Gastrocnemius medialis (tissue), 4 donors: ENCODE measurements at regions not wholly inside any gene's neighbourhood (a gene's known extent, or its start where the extent isn't known, plus 50 kb on each side); places are given as distances from the start of the nearest gene placed in this dataset.

Source experiments
- ATAC-seq, 2 donors: fragments of 150-250 bp; one replicate each; pipeline ENCODE4 v1.9.1; 2016
- DNase-seq, 2 donors: peaks; one replicate each; pipeline ENCODE4 v3.0.0-alpha.2; 2019
- H3K27ac ChIP-seq, 4 donors: fragments of 200-600 bp; sonication (generic); 1 replicate in 1 of 4; 2 replicates in 3 of 4; pipeline ENCODE4 v1.5.1; 2016 to 2018; ENCODE audit warnings: mild to moderate bottlenecking in 2 of 4, moderate library complexity in 1 of 4
- H3K27me3 ChIP-seq, 3 donors: fragments of 200-600 bp; sonication (generic) in 2 of 3; 1 replicate in 1 of 3; 2 replicates in 2 of 3; pipeline versions ENCODE4 v1.5.1 to v1.6.0; 2016 to 2019; ENCODE audit warnings: mild to moderate bottlenecking in 1 of 3, moderate library complexity in 1 of 3
- H3K36me3 ChIP-seq, 2 donors: fragments of 200-600 bp; sonication (generic) in 1 of 2; one replicate each; pipeline ENCODE4 v1.5.1; 2017 to 2018
- H3K4me1 ChIP-seq, 2 donors: fragments of 200-600 bp; sonication (generic) in 1 of 2; one replicate each; pipeline ENCODE4 v1.5.1; 2016 to 2017; ENCODE audit warnings: mild to moderate bottlenecking in 2 of 2
- H3K4me3 ChIP-seq, 4 donors: fragments of 200-600 bp; sonication (generic) in 3 of 4; 1 replicate in 1 of 4; 2 replicates in 3 of 4; pipeline ENCODE4 v1.5.1; 2016 to 2019; ENCODE audit warnings: mild to moderate bottlenecking in 2 of 4
- H3K9me3 ChIP-seq, 3 donors: fragments of 200-600 bp; sonication (generic) in 2 of 3; 1 replicate in 1 of 3; 2 replicates in 2 of 3; pipeline ENCODE4 v1.5.1; 2016 to 2019
- CTCF ChIP-seq, 5 experiments: fragments of 450-650 bp in 3 of 5; fragments of 200-600 bp in 2 of 5; sonication (generic) in 2 of 5; IDR thresholded peaks in 4 of 5; conservative IDR thresholded peaks in 1 of 5; 1 replicate in 4 of 5; 2 replicates in 1 of 5; pipeline ENCODE4 v1.5.1; 2016 to 2019; ENCODE audit warnings: antibody characterized with exemption in 5 of 5, mild to moderate bottlenecking in 3 of 5, moderate library complexity in 3 of 5
- POLR2A ChIP-seq, 2 donors: fragments of 450-650 bp; IDR thresholded peaks; one replicate each; pipeline ENCODE4 v1.6.1; 2017; ENCODE audit warnings: antibody characterized with exemption in 2 of 2, mild to moderate bottlenecking in 2 of 2, moderate library complexity in 2 of 2
- in situ Hi-C, 4 donors: fragments of 200-750 bp; cut with MboI; loops; one replicate each; pipeline versions ENCODE4 v1.15.0 to v1.8.0; 2017; ENCODE audit warnings: low sequenced_read_pairs in 4 of 4
- intact Hi-C: fragments of 100-400 bp; cut with DNase I; formaldehyde crosslinking; loops from one replicate; pipeline ENCODE4 v1.15.1; 2023; ENCODE audit warnings: low total_unique reads

GRCh38 chr6:156564807-156565149, 212.4 kb upstream of the ARID1B start:
- H3K4me1 ChIP-seq, result peaks cover 3 to 10% of the 10 kb centered on the region in 2 donors
- DNase-seq (no peak), ATAC-seq (no peak)
- no peak overlapping the region for H3K27ac ChIP-seq
- intact Hi-C loops, result loop anchor here (1.0 to 10.0 kb wide), 7 partner anchors 123 to 1237 kb away; partner anchors contain the start of gene ARID1B
- in situ Hi-C loops, result loop anchor here (5.0 to 25.0 kb wide), 9 partner anchors 120 to 698 kb away; no protein-coding TSS in a partner anchor
- peaks cover 0 to 1% (median 0%) of the 10 kb centered on the region in 3 donors for H3K27me3 ChIP-seq
- no peak overlapping the region for H3K4me3 ChIP-seq
- no peaks in the 10 kb centered on the region for H3K36me3 ChIP-seq
- no peaks in the 10 kb centered on the region for H3K9me3 ChIP-seq
- no peak for TF ChIP-seq POLR2A (IDR thresholded peaks at IDR 0.05)
- TF ChIP-seq CTCF (IDR thresholded peaks at IDR 0.05 in 4 of 5, conservative IDR thresholded peaks at IDR 0.05 in 1 of 5), result no peak

- Histone ChIP-seq H3K9me3 (no peaks in the 10 kb centered on the region), H3K36me3 (no peaks in the 10 kb centered on the region), H3K4me1 (peaks cover 3 to 10% of the 10 kb centered on the region in 2 donors), H3K4me3 (no peak overlapping the region), H3K27ac (no peak overlapping the region), H3K27me3 (no peaks in the 10 kb centered on the region)
- TF ChIP-seq POLR2A (IDR thresholded peaks at IDR 0.05) (no peak), CTCF (IDR thresholded peaks at IDR 0.05 in 4 of 5, conservative IDR thresholded peaks at IDR 0.05 in 1 of 5) (peak; percentile 89 to 97 (median 90))
- ATAC-seq, result peak; percentile 90 to 98
- in situ Hi-C loops, result loop anchor here (10.0 to 25.0 kb wide), 7 partner anchors 121 to 698 kb away; no protein-coding TSS in a partner anchor
- DNase-seq, result peak; percentile 65 to 67
- intact Hi-C loops, result loop anchor here (1.0 to 10.0 kb wide), 7 partner anchors 123 to 1237 kb away; partner anchors contain the start of gene ARID1B
Measured at GRCh38 chr6:156564127-156564806, 212.9 kb upstream of the ARID1B start.

GRCh38 chr6:156563714-156564113, 213.5 kb upstream of the ARID1B start:
- in situ Hi-C loops (loop anchor here (10.0 to 25.0 kb wide), 7 partner anchors 121 to 699 kb away; no protein-coding TSS in a partner anchor), intact Hi-C loops (loop anchor here (1.0 to 10.0 kb wide), 7 partner anchors 124 to 1236 kb away; partner anchors contain the start of gene ARID1B)
- Histone ChIP-seq H3K4me3 (no peak overlapping the region), H3K27ac (no peak overlapping the region), H3K27me3 (no peaks in the 10 kb centered on the region), H3K36me3 (no peaks in the 10 kb centered on the region), H3K4me1 (peaks cover 3 to 10% of the 10 kb centered on the region in 2 donors), H3K9me3 (no peaks in the 10 kb centered on the region)
- ATAC-seq (peak; percentile 29 to 68), DNase-seq (no peak)
- TF ChIP-seq CTCF (IDR thresholded peaks at IDR 0.05 in 4 of 5, conservative IDR thresholded peaks at IDR 0.05 in 1 of 5), result no peak
- TF ChIP-seq POLR2A (IDR thresholded peaks at IDR 0.05), result no peak

- H3K4me1 ChIP-seq, result peaks cover 3 to 10% of the 10 kb centered on the region in 2 donors
- H3K36me3 ChIP-seq, result no peaks in the 10 kb centered on the region
- ATAC-seq (no peak), DNase-seq (no peak)
- in situ Hi-C loops, result loop anchor here (10.0 to 25.0 kb wide), 7 partner anchors 122 to 700 kb away; no protein-coding TSS in a partner anchor
- no peak overlapping the region for H3K4me3 ChIP-seq
- intact Hi-C loops, result loop anchor here (5.0 to 10.0 kb wide), 4 partner anchors 125 to 1235 kb away; no protein-coding TSS in a partner anchor
- H3K9me3 ChIP-seq, result no peaks in the 10 kb centered on the region
- H3K27ac ChIP-seq, result no peak overlapping the region
- H3K27me3 ChIP-seq, result no peaks in the 10 kb centered on the region
- TF ChIP-seq CTCF (IDR thresholded peaks at IDR 0.05 in 4 of 5, conservative IDR thresholded peaks at IDR 0.05 in 1 of 5) (no peak), POLR2A (IDR thresholded peaks at IDR 0.05) (no peak)
Measured at GRCh38 chr6:156562636-156563035, 214.5 kb upstream of the ARID1B start.
